T-helper 17 cell (primary cell): ENCODE measurements at regions not wholly inside any gene's neighbourhood (a gene's known extent, or its start where the extent isn't known, plus 50 kb on each side); places are given as distances from the start of the nearest gene placed in this dataset.

Source experiments
- ATAC-seq: fragments of 150-1000 bp; cut with Tn5 transposase; 2 replicates; pipeline ENCODE4 v1.10.0; 2021; ENCODE audit warnings: mild to moderate bottlenecking, moderate library complexity
- DNase-seq, 3 donors: peaks; one replicate each; pipeline versions ENCODE4 v3.0.0 to v3.0.0-alpha.2; 2020 to 2021
- H3K9me3 ChIP-seq: one replicate; pipeline ENCODE4 v1.7.0; 2013; ENCODE audit warnings: low read length, mild to moderate bottlenecking; ENCODE audit not compliant: control insufficient read depth, poor library complexity, severe bottlenecking
- H3K27ac Mint-ChIP-seq: one replicate; pipeline ENCODE4 v1.8.0; 2022; ENCODE audit warnings: mild to moderate bottlenecking, moderate library complexity, mixed read lengths
- H3K27me3 Mint-ChIP-seq: one replicate; pipeline ENCODE4 v1.8.0; 2022; ENCODE audit warnings: mixed read lengths
- H3K36me3 Mint-ChIP-seq: one replicate; pipeline ENCODE4 v1.8.0; 2022; ENCODE audit warnings: low read depth, mixed read lengths
- H3K4me1 Mint-ChIP-seq: one replicate; pipeline ENCODE4 v1.8.0; 2022; ENCODE audit warnings: mild to moderate bottlenecking, mixed read lengths
- H3K4me3 Mint-ChIP-seq: one replicate; pipeline ENCODE4 v1.8.0; 2022; ENCODE audit warnings: mild to moderate bottlenecking, moderate library complexity, mixed read lengths

DNA sequence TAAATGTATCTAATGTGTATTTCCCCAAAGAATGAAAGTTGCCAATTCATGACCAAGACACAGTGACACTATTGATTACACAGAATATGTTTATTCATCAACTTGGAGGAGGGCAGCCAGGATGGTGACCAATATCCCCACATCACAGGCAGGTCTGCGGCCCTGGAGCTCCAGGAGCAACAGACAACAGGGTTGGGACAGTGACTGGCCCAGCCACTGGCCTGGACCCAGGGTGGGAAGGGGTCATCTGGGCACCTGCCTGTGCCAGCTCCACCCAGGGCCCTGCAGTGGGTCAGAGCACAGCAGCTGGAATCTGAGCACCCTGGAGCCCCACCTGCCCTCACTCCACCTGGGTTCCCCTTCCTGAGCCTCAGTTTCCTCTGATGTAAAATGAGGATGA is 466.1 kb downstream of the MATN1 start:
- H3K36me3 Mint-ChIP-seq = peaks cover 2% of the 10 kb centered on the region
- H3K27ac Mint-ChIP-seq = no peak overlapping the region
- H3K9me3 ChIP-seq = no peaks in the 10 kb centered on the region
- H3K27me3 Mint-ChIP-seq = peaks cover 61% of the 10 kb centered on the region
- ATAC-seq (no peak), DNase-seq (no peak)
- peaks cover 4% of the 10 kb centered on the region for H3K4me1 Mint-ChIP-seq
- H3K4me3 Mint-ChIP-seq = no peak overlapping the region

DNA sequence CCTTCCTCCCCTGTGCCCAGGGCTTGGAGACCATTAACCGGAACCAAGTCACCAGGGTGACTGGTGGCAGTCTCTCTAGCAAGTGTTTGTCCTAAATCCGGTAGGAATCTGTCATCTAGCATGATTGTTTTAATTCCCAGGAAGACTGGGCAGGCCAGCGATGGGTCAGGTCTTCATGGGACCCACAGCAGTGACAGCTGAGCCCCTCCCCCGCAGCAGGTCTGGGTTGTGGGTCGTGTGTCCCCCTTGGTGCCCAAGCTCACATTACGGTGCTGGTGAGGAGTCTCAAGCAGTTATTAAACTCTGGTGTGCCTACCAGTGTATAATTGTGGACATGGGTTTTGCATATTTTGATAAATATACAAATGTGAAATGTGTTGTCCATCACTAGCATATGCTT is 466.5 kb downstream of the MATN1 start:
- Mint-ChIP-seq H3K27me3 (peaks cover 64% of the 10 kb centered on the region), H3K36me3 (peaks cover 2% of the 10 kb centered on the region), H3K4me1 (peaks cover 4% of the 10 kb centered on the region), H3K4me3 (no peak overlapping the region), H3K27ac (no peak overlapping the region)
- DNase-seq (no peak), ATAC-seq (no peak)
- H3K9me3 ChIP-seq = no peaks in the 10 kb centered on the region

DNA sequence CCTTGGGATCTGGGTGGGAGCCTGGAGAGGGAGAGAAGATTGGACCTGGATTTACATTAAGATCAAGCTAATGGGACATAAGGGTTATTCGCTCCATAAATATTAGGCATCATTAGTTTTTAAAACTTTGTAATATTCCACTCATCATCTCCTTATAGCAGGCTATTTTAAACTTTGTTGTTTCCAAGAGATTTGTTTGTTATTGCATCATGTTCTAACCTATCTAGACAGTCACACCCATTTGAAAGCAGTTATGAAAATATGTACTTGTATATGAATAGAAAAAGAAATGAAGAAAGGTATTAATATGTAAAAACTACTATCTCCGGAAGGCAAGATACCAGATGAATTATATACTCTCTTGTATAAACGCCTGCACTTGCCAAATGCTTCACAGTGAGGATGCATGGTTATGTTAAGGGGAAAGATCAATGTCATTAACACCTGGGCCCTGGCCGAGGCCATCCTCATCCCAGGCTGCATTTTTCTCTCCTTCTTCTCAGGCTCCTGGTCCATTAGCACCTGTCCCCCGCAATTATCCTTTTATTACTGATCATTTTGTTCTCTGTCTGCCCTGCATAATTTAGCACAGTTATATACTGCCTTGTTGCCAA is 468.2 kb downstream of the MATN1 start:
- no peak overlapping the region for H3K27ac Mint-ChIP-seq
- peaks cover 2% of the 10 kb centered on the region for H3K36me3 Mint-ChIP-seq
- H3K4me3 Mint-ChIP-seq = no peak overlapping the region
- ATAC-seq (no peak), DNase-seq (no peak)
- H3K4me1 Mint-ChIP-seq = peaks cover 7% of the 10 kb centered on the region
- H3K27me3 Mint-ChIP-seq = peaks cover 76% of the 10 kb centered on the region
- H3K9me3 ChIP-seq = no peaks in the 10 kb centered on the region

DNA sequence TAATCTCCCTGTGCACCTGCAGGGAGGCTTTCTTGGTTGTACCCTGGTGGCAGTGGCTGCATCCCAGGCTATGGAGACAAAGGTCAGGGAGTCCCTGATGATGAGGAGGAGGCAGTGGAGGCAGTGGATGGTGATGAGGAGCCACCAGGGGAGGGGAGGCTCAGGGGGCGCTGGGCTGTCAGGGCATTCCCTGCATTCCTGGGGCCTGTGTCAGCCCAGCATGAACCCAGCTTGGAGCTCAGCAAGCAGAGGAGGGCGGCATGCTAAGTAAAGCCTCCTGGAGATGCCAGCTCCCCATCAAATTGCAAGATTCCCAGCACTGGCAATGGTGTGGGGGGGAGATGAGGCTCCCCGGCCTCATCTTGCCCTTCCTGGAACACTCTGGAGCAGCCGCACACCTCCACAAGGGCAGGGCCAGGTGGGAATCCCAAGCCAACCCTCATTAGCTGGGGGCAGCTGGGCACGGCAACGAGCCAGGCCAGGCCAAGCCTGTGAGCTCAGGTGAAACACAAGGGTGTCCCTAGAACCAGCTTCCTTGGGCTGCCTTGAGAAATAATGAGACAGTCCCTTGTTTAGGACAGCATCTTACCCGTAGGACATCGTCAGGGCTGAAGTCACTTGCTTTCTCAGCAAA is 469.5 kb downstream of the MATN1 start:
- ATAC-seq (no peak), DNase-seq (no peak)
- no peak overlapping the region for H3K4me3 Mint-ChIP-seq
- H3K27me3 Mint-ChIP-seq = peaks cover 67% of the 10 kb centered on the region
- peaks cover 2% of the 10 kb centered on the region for H3K36me3 Mint-ChIP-seq
- no peak overlapping the region for H3K27ac Mint-ChIP-seq
- no peaks in the 10 kb centered on the region for H3K9me3 ChIP-seq
- peaks cover 7% of the 10 kb centered on the region for H3K4me1 Mint-ChIP-seq

DNA sequence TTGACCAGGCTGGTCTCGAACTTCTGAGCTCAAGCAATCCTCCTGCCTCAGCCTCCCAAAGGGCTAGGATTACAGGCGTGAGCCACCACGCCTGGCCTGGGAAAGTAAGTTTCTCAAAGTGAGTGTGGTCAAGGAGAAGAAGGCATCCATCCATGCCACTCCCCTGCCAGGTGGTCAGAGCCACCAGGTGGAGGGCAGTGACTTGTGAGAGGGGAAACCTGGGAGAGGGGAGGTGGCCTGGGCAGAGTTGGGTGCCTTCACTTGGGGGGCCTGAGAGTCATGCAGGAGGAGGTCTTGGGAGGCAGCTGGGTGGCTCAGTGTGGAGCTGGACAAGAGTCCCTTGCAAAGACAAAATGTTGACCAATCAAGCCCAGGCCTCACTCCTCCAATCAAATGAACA is 470.0 kb downstream of the MATN1 start:
- Mint-ChIP-seq H3K27me3 (peaks cover 66% of the 10 kb centered on the region), H3K4me3 (no peak overlapping the region), H3K4me1 (peaks cover 3% of the 10 kb centered on the region), H3K36me3 (peaks cover 2% of the 10 kb centered on the region), H3K27ac (no peak overlapping the region)
- H3K9me3 ChIP-seq = no peaks in the 10 kb centered on the region
- DNase-seq = no peak
- ATAC-seq = no peak

DNA sequence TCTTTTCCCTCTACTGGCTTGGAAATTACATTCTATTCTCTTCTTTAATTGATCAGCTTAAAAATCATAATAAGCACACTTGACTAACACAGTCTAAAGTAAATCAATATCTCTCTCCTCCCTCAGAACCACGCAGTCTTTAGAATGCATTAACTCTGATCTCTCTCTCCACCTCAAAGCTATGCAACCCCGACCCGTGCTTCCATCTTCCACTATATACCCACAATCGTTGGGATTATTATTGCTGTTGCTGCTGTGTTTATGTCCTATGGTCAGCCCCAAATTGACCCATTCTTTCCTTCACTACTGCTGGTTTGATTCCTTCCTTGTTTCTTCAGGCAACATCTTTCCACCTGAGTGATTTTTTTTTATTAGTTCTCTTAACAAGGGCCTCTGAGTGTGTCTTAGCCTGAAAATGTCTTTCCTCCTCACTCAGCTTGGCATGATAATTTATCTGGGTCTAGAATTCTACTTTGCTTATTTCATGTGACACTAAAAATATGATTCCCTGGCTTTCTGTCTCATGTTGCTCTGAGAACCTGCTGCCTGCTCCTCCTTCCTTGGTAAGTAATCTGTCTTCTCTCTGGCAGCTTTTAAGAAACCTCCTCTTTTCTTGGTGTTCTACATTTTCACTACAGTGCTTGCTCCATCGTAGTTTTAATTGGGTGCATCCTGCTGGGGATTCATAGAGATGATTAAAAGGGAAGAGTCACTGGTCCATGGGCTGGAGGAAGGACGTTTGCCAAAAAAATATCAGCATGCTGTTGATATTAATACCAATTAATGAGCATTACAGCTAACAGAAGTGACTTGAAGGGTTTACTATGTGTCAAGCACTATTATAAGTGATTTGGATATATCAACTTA is 472.2 kb downstream of the MATN1 start:
- no peak overlapping the region for H3K27ac Mint-ChIP-seq
- no peak for DNase-seq

DNA sequence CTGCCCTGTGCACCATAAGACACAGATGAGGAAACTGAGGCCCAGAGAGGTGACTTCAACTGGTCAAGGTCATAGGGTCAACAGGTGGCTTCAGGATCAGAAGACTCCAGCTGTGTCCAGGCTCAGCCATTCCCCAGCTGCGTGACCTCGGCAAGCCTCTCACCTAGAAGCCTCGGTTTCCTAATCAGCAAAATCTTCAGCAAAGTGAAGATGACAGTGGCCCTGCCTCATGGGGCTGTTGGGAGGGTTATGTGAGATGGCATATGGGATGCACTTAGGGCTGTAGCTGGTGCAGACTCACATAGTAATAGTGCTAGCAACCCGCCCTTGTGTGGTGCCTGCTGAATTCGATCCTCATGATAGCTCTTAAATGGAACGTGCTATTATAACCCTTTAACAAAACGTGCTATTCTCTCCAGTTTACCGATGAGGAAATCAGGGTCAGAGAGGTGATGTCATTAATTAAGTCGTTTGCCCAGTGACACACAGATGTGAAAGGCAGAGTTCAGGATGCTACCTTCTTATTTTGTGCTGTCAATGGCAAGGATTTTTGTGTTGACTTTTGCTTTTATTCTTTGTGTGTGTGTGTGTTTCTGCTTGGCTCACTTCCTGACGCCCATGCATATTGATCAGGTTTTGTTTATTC is 472.9 kb downstream of the MATN1 start:
- no peak for ATAC-seq
- H3K27ac Mint-ChIP-seq = no peak overlapping the region

More for the DNA sequence above, 472.2 kb downstream of the MATN1 start:
- Mint-ChIP-seq H3K4me3 (no peak overlapping the region), H3K36me3 (peaks cover 2% of the 10 kb centered on the region), H3K27me3 (peaks cover 63% of the 10 kb centered on the region), H3K4me1 (peaks cover 3% of the 10 kb centered on the region)
- H3K9me3 ChIP-seq = no peaks in the 10 kb centered on the region
- no peak for ATAC-seq

DNA sequence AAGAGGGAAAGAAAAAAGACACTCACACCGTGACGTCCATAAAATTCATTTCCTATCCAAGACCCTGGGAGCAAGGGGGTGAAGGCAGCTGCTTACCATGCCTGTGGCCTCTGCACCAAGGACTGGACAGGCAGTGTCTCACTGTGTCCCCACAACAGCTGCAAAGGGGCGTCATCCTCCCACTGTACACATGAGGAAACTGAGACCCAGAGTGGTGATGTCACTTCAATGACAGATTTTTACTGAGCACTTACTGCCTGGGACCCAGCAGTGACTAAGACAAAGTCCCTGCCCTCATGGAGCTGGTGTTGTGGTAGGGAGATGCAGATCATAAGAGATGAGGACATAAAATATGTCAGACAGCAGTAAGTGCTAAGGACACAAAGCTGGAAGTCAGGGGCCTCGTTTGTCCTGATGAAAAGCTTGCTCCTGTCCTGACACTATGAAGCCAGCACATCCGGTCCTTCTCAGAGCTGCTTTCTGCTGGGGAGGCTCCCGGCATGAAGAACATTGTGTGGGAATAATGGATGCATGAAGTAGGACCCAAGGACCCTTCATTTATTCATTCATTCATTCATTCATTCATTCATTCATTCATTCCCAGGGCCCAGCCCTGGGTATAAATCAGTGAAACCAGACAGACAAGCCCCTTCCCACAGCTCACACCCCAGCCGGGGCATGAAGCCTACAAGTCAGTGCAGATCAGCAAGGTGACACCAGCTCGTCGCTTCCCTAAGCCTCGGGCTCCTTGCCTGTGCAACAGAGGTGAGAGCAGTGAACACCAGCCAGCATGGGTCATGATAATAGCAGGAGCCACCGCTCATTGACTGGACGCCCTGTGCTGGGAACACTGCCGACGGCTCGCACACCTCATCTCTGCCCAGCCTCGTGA is 473.7 kb downstream of the MATN1 start:
- Mint-ChIP-seq H3K27ac (no peak overlapping the region), H3K27me3 (peaks cover 63% of the 10 kb centered on the region), H3K4me1 (peaks cover 5% of the 10 kb centered on the region), H3K36me3 (peaks cover 2% of the 10 kb centered on the region), H3K4me3 (no peak overlapping the region)
- DNase-seq = no peak
- no peaks in the 10 kb centered on the region for H3K9me3 ChIP-seq
- ATAC-seq = no peak

More for the DNA sequence above, 472.9 kb downstream of the MATN1 start:
- no peak for DNase-seq
- Mint-ChIP-seq H3K4me3 (no peak overlapping the region), H3K27me3 (peaks cover 61% of the 10 kb centered on the region), H3K4me1 (peaks cover 5% of the 10 kb centered on the region), H3K36me3 (peaks cover 2% of the 10 kb centered on the region)
- no peaks in the 10 kb centered on the region for H3K9me3 ChIP-seq

DNA sequence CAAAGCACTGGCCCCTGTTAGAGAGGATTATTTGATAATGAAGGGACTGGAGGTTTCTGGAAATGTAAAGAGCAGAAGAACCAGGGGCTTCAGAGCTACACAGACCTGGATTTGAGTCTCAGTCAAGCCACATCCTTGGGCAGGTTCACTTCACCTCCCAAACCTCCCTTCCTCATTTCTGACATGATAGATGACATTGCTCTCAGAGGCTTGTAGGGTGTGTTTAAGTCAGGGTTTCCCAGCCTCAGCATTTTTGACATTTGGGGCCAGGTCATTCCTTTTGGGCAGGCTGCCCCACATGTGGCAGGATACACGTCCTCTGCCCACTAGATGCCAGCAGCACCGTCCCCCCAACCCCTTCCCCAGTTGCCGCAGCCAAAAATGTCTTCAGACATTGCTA is 474.6 kb downstream of the MATN1 start:
- Mint-ChIP-seq H3K27ac (no peak overlapping the region), H3K4me1 (peaks cover 5% of the 10 kb centered on the region), H3K27me3 (peaks cover 63% of the 10 kb centered on the region), H3K4me3 (no peak overlapping the region), H3K36me3 (peaks cover 4% of the 10 kb centered on the region)
- H3K9me3 ChIP-seq = no peaks in the 10 kb centered on the region
- ATAC-seq (no peak), DNase-seq (no peak)

DNA sequence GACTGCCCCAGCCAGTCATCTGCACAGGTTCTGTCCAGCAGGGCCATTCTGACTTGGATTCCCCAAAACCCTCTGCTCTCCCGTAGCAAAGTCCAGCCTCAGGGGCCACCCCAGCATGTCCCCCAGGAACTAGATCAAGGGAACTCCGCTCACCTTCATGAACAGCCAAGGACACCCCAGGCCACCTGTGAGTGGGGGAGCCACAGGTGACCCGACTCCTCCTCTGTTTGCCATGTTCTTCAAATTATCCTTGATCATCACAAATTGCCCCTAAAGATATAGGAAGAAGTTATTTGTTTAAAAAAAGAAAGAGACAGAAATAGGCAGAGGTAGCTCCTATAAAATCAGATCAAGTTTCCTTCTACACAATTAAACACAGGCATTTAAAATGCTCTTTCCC is 475.0 kb downstream of the MATN1 start:
- Mint-ChIP-seq H3K4me3 (no peak overlapping the region), H3K36me3 (peaks cover 2% of the 10 kb centered on the region), H3K27ac (no peak overlapping the region), H3K27me3 (peaks cover 62% of the 10 kb centered on the region), H3K4me1 (peaks cover 5% of the 10 kb centered on the region)
- ATAC-seq (no peak), DNase-seq (no peak)
- H3K9me3 ChIP-seq = no peaks in the 10 kb centered on the region

DNA sequence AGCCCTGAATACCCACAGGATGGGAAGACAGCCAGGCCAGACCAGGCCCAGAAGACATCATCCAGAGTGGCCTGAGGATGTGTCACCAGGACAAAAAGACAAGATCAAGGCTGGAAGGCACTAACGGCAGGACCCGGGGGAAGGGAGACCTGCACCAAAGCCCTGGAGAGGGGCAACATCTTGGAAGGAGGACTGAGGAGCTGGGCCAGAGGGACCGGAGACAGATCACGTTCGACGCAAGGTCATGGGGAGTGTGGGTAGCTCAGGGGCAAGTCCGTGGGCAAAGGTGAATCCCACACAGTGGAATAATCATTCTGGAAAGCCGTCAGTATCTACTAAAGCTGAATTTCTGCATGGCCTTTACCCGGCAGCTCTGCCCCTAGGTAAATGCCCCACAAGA is 478.6 kb downstream of the MATN1 start:
- H3K27me3 Mint-ChIP-seq = peaks cover 66% of the 10 kb centered on the region
- peaks cover 2% of the 10 kb centered on the region for H3K4me1 Mint-ChIP-seq
- ATAC-seq = no peak
- DNase-seq = no peak
- H3K4me3 Mint-ChIP-seq = no peak overlapping the region
- H3K27ac Mint-ChIP-seq = no peak overlapping the region
- no peaks in the 10 kb centered on the region for H3K9me3 ChIP-seq
- peaks cover 5% of the 10 kb centered on the region for H3K36me3 Mint-ChIP-seq

DNA sequence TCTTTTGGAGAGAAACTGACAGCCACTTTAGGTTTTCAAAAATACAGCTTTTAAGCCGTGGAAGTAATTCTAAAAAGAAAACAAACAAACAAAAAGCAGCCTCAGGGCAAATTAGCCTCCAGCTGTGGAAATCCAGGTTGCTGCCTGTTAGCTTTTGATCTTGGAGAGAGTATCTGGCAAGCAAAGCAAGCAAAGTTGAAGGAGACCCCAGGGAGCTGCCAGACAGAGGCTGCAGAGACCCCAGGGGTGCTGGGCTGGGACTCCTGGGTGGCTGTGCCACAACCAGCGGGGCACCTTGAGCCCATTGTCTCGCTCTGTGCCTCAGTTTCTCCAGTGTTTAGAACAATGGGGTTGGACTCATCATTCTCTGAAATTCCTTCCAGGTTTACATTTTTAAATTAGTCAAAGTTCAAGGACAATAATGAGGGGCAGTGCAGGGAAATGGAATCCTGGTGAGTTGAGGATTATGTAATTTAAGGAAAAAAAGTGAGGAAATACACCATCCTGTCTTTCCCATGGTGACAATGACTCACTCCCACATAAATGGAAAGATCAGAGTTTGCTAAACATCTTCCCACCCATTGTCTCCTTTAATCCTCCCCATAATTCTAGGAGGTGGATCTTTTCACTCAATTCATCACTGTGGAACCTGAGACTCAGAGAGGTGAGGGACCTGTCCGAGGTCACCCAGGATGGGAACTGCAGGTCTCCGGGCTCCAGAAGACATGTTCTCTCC is 480.5 kb downstream of the MATN1 start:
- no peak for ATAC-seq
- H3K9me3 ChIP-seq = no peaks in the 10 kb centered on the region
- Mint-ChIP-seq H3K4me3 (no peak overlapping the region), H3K27me3 (peaks cover 61% of the 10 kb centered on the region), H3K27ac (no peak overlapping the region), H3K36me3 (peaks cover 5% of the 10 kb centered on the region), H3K4me1 (peaks cover 2% of the 10 kb centered on the region)
- no peak for DNase-seq
